Astrocyte (in vitro differentiated cells and primary cell): ENCODE measurements at regions not wholly inside any gene's neighbourhood (a gene's known extent, or its start where the extent isn't known, plus 50 kb on each side); places are given as distances from the start of the nearest gene placed in this dataset.

Experiments used
- EZH2 ChIP-seq: IDR thresholded peaks from 2 replicates; pipeline ENCODE4 v1.6.1; 2012; ENCODE audit warnings: mild to moderate bottlenecking, low read length, inconsistent platforms; ENCODE audit not compliant: insufficient read depth
- TF ChIP-seq, protein P1 (sequence below): IDR thresholded peaks from 2 replicates; pipeline ENCODE4 v1.5.1; 2011; ENCODE audit warnings: low read depth, mild to moderate bottlenecking, inconsistent platforms, low read length, moderate library complexity; ENCODE audit not compliant: insufficient read depth

- TF ChIP-seq, protein P1, sequence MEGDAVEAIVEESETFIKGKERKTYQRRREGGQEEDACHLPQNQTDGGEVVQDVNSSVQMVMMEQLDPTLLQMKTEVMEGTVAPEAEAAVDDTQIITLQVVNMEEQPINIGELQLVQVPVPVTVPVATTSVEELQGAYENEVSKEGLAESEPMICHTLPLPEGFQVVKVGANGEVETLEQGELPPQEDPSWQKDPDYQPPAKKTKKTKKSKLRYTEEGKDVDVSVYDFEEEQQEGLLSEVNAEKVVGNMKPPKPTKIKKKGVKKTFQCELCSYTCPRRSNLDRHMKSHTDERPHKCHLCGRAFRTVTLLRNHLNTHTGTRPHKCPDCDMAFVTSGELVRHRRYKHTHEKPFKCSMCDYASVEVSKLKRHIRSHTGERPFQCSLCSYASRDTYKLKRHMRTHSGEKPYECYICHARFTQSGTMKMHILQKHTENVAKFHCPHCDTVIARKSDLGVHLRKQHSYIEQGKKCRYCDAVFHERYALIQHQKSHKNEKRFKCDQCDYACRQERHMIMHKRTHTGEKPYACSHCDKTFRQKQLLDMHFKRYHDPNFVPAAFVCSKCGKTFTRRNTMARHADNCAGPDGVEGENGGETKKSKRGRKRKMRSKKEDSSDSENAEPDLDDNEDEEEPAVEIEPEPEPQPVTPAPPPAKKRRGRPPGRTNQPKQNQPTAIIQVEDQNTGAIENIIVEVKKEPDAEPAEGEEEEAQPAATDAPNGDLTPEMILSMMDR, result no peak
- TF ChIP-seq EZH2, result no peak
These were observed 338.0 kb downstream of the EFNB2 start for GRCh38 chr13:106197496-106197895.
